Activated CD4-positive, alpha-beta T cell treated with anti-CD3 and anti-CD28 coated beads, Interleukin-2, amount 10 ng/mL, durations not matched to agents 24 days and 14 days (primary cell): ENCODE measurements at regions not wholly inside any gene's neighbourhood (a gene's known extent, or its start where the extent isn't known, plus 50 kb on each side); places are given as distances from the start of the nearest gene placed in this dataset.
A peak's percentile ranks its signal among the peaks of the same experiment; 100 is the strongest.

Experiments used
- DNase-seq: peaks from one replicate; pipeline ENCODE4 v3.0.0; 2022
- H3K27ac Mint-ChIP-seq: one replicate; pipeline ENCODE4 v1.8.0; 2022; ENCODE audit warnings: mild to moderate bottlenecking, mixed read lengths
- H3K27me3 Mint-ChIP-seq: one replicate; pipeline ENCODE4 v1.8.0; 2022; ENCODE audit warnings: mixed read lengths
- H3K36me3 Mint-ChIP-seq: one replicate; pipeline ENCODE4 v1.8.0; 2022; ENCODE audit warnings: low read depth, mild to moderate bottlenecking, mixed read lengths
- H3K4me1 Mint-ChIP-seq: one replicate; pipeline ENCODE4 v1.8.0; 2021; ENCODE audit warnings: mixed read lengths
- H3K4me3 Mint-ChIP-seq: one replicate; pipeline ENCODE4 v1.8.0; 2022; ENCODE audit warnings: mild to moderate bottlenecking, moderate library complexity, mixed read lengths
- H3K9me3 Mint-ChIP-seq: one replicate; pipeline ENCODE4 v1.8.0; 2021; ENCODE audit warnings: mixed read lengths
- intact Hi-C: fragments of 100-400 bp; cut with micrococcal nuclease; formaldehyde crosslinking; loops from one replicate; pipeline ENCODE4 v1.15.1; 2023

- H3K4me1 Mint-ChIP-seq: no peaks in the 10 kb centered on the region
- H3K27me3 Mint-ChIP-seq: no peaks in the 10 kb centered on the region
- intact Hi-C loops: no loop called here
- no peaks in the 10 kb centered on the region for H3K36me3 Mint-ChIP-seq
- H3K4me3 Mint-ChIP-seq: no peak overlapping the region
- no peaks in the 10 kb centered on the region for H3K9me3 Mint-ChIP-seq
- DNase-seq: no peak
- no peak overlapping the region for H3K27ac Mint-ChIP-seq
These were observed 182.1 kb upstream of the FBXL4 start for GRCh38 chr6:99129835-99130234.

DNA sequence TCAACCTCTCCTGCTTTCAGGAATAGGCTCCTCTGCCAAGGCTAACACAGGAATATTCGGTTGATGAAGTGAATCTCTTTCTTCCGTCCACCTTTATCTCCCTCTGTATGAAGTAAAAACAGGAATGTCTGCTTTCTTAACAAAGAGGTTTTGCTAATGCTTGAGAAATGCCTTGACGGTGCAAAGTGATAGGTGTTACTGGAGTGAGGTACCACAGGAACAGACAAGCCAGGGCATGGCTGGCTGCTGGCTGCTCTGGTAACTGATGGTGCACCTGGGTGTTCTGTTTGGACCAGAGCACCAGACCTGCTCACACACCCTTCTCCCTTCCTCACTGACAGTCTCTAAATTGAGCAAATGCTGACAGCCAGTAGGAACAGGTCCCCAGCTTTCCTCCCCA, 174.0 kb upstream of the FBXL4 start:
- intact Hi-C loops: no loop called here
- H3K36me3 Mint-ChIP-seq: no peaks in the 10 kb centered on the region
- no peak for DNase-seq
- no peak overlapping the region for H3K4me3 Mint-ChIP-seq
- no peaks in the 10 kb centered on the region for H3K4me1 Mint-ChIP-seq
- peaks cover 9% of the 10 kb centered on the region for H3K27me3 Mint-ChIP-seq
- no peak overlapping the region for H3K27ac Mint-ChIP-seq
- H3K9me3 Mint-ChIP-seq: no peaks in the 10 kb centered on the region

GRCh38 chr6:99120641-99121040, 172.9 kb upstream of the FBXL4 start:
- Mint-ChIP-seq H3K9me3 (no peaks in the 10 kb centered on the region), H3K27me3 (peaks cover 9% of the 10 kb centered on the region), H3K4me3 (no peak overlapping the region), H3K27ac (no peak overlapping the region), H3K36me3 (no peaks in the 10 kb centered on the region), H3K4me1 (no peaks in the 10 kb centered on the region)
- intact Hi-C loops: no loop called here
- DNase-seq: no peak

DNA sequence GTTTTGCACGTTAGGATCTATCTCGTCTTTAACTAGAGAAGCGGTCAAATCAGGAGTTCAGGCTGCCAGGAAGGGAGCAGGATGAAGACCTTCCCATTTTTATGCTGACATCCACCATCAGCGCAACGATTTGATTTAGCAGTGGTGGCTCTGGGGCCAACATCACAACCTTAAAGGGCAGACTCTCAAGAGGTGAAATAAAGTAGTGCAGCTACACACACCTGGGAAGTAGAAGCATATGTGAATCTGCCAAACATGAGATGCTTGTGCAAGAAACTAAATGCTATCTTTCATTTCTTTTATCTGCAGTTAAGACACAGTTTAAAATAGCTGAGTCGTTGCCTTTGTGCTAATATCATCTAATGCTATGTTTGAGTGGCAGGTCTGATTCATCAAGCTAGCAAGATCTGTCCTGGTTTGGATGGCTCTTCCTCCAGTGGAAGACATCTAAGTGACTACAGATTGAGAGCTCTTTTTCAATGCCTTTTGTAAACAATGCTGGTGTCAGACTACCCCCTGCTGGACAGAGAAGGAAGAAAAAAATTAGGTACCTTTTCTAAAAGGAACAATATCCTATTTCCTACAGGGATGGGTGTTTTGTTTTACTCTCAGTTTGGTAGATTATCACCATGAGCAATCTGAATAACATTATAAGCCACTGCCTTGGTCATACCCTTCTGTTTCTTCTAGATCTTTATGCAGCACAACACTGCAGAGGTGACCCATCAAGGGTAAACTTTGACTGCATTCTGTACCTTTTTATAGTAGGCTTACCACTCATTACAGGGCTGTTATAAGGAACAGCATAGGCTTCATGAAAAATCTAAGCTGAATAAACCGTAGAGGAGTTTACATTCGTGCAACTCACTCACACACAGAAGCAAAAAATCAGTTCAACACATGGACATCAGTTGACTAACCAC, 171.6 kb upstream of the FBXL4 start:
- intact Hi-C loops: loop anchor here (1.0 to 2.0 kb wide), 2 partner anchors 273 to 1622 kb away; no protein-coding TSS in a partner anchor
- Mint-ChIP-seq H3K36me3 (no peaks in the 10 kb centered on the region), H3K27me3 (peaks cover 14% of the 10 kb centered on the region), H3K27ac (no peak overlapping the region), H3K4me3 (no peak overlapping the region), H3K9me3 (no peaks in the 10 kb centered on the region), H3K4me1 (no peaks in the 10 kb centered on the region)
- DNase-seq: peak; percentile 76

GRCh38 chr6:99114769-99115406, 167.1 kb upstream of the FBXL4 start:
- intact Hi-C loops: no loop called here
- Mint-ChIP-seq H3K4me3 (no peak overlapping the region), H3K27ac (no peak overlapping the region), H3K36me3 (no peaks in the 10 kb centered on the region), H3K27me3 (peaks cover 28% of the 10 kb centered on the region), H3K9me3 (no peaks in the 10 kb centered on the region), H3K4me1 (no peaks in the 10 kb centered on the region)
- DNase-seq: no peak

DNA sequence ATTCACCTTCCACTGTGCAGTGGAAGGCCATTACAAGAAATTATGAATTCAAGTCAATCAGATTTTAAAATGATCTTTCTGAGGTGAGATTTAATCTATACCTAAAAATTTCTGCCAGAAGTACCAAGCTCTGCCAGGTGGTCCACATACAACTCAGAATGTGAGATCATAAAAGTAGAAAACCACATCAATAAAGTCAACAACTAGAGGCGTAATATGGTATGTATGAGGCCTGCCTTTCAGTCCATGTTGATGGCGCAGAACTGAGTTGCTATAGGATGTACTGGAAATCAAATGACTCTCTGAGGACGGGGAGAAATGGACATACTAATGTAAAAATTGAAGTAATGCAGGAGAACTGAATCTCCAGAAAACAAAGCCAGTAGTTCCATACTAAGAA, 163.8 kb upstream of the FBXL4 start:
- Mint-ChIP-seq H3K4me3 (no peak overlapping the region), H3K27me3 (peaks cover 23% of the 10 kb centered on the region), H3K4me1 (no peaks in the 10 kb centered on the region), H3K9me3 (no peaks in the 10 kb centered on the region), H3K27ac (no peak overlapping the region), H3K36me3 (no peaks in the 10 kb centered on the region)
- intact Hi-C loops: no loop called here
- no peak for DNase-seq

DNA sequence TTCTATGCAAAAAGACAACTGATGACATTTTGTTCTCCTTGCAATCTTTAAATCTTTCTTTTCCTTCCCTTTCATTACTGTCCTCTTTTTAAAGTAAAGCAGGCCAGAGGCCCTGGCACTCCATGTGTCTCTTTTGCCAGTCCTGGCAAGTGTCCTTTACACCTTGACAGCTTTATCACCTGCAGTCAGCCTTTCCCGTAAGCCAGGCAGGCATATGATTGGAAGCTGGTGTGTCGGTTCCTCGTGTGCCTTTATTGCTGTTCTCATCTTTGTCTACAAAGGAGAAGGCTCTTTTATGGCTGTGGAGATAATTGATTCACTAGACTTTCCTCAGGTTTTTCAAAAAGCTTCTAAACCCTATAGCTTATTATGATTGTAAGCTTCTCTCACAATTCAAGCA, 162.3 kb upstream of the FBXL4 start:
- Mint-ChIP-seq H3K9me3 (no peaks in the 10 kb centered on the region), H3K4me3 (no peak overlapping the region), H3K36me3 (no peaks in the 10 kb centered on the region), H3K27me3 (peaks cover 22% of the 10 kb centered on the region), H3K27ac (no peak overlapping the region), H3K4me1 (no peaks in the 10 kb centered on the region)
- intact Hi-C loops: no loop called here
- no peak for DNase-seq

- no peak overlapping the region for H3K4me3 Mint-ChIP-seq
These were observed 156.5 kb upstream of the FBXL4 start for GRCh38 chr6:99104218-99104617.

DNA sequence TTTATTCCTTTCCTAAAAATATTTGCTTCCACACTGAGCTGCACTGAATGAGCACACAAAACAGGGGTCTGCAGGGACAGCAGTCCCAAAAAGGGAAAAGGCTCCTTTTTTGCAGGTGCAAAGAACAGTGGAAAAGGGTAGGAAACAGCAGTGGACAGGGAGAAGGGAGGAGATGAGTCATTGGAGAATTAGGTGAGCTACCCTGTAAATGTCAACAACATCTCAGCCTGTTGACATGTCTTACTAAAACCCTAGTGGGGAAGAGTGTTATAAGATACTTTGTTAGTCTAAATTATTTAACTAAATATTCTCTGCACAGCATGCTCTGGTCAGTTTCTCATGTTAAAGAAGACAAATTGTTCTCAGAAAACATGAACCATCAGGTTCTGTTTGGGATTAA, 151.5 kb upstream of the FBXL4 start:
- intact Hi-C loops: no loop called here
- Mint-ChIP-seq H3K36me3 (no peaks in the 10 kb centered on the region), H3K4me3 (no peak overlapping the region), H3K27me3 (peaks cover 17% of the 10 kb centered on the region), H3K9me3 (no peaks in the 10 kb centered on the region), H3K27ac (no peak overlapping the region), H3K4me1 (no peaks in the 10 kb centered on the region)
- DNase-seq: no peak

More at GRCh38 chr6:99104218-99104617, 156.5 kb upstream of the FBXL4 start:
- intact Hi-C loops: no loop called here
- DNase-seq: no peak
- Mint-ChIP-seq H3K4me1 (no peaks in the 10 kb centered on the region), H3K36me3 (no peaks in the 10 kb centered on the region), H3K27me3 (no peaks in the 10 kb centered on the region), H3K27ac (no peak overlapping the region), H3K9me3 (no peaks in the 10 kb centered on the region)

DNA sequence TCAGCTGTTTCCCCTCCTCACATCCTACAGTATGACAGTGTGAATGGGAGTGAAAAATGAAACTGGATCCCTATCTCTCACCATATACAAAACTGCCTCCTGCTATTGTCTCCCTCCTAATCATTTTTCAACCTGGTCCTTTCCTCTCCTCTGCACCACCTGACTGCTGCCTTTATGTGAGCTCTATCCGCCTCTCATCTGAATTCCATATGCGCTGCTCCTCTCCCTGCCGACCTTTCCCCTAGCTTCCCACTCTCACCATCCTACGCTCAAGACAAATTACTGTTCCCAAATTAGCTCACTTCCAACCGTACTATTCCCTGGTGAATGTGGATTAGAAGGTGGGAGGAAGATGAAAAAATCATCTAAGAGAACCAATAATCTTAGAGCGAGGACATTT, 148.4 kb upstream of the FBXL4 start:
- Mint-ChIP-seq H3K36me3 (no peaks in the 10 kb centered on the region), H3K9me3 (no peaks in the 10 kb centered on the region), H3K4me3 (no peak overlapping the region), H3K4me1 (peaks cover 5% of the 10 kb centered on the region), H3K27ac (no peak overlapping the region), H3K27me3 (peaks cover 37% of the 10 kb centered on the region)
- intact Hi-C loops: no loop called here
- no peak for DNase-seq

- Mint-ChIP-seq H3K4me3 (no peak overlapping the region), H3K36me3 (no peaks in the 10 kb centered on the region), H3K27ac (no peak overlapping the region), H3K27me3 (peaks cover 37% of the 10 kb centered on the region), H3K9me3 (no peaks in the 10 kb centered on the region), H3K4me1 (peaks cover 5% of the 10 kb centered on the region)
- intact Hi-C loops: no loop called here
- no peak for DNase-seq
These were observed 145.9 kb upstream of the FBXL4 start for GRCh38 chr6:99093456-99094190.

DNA sequence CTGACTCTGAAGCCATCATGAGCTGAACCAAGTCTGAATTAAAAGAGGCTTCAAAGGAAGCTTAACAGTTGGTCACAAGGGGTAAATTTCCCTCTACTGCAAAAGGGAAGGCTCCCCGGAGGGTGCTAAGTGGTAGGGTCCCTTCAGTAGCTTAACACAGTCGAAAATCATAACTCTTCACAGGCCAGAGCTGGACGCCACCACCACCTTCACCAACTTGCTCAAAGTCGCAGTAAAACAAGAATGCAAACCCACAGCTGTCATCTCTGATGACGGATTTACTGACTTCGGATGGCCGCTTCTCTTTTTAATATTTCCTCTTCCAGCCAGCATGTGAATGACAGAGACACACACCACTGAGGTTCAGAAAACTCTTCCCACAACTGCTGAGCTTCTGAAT, 144.7 kb upstream of the FBXL4 start:
- no peaks in the 10 kb centered on the region for H3K36me3 Mint-ChIP-seq
- no peaks in the 10 kb centered on the region for H3K9me3 Mint-ChIP-seq
- no peak overlapping the region for H3K27ac Mint-ChIP-seq
- peaks cover 5% of the 10 kb centered on the region for H3K4me1 Mint-ChIP-seq
- no peak overlapping the region for H3K4me3 Mint-ChIP-seq
- intact Hi-C loops: no loop called here
- no peak for DNase-seq
- peaks cover 39% of the 10 kb centered on the region for H3K27me3 Mint-ChIP-seq

DNA sequence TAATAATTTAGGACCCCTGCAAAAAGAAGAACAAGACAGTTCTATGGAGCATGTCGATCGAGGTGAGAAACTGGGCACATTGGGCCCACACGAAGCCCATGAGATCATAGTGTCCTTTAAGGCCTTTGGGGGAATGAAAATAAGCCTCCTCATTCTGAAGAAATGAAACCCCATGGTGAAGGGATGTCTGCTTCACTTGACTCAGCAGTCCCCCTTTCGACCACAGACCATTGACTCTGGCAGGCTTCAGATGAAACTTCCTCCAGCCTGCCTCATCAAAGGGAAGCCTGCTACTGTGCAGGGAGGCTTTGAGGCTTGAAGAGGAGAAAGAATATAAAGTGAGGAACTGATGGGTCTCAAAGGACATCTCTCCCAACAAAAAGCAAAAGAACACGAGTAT, 144.2 kb upstream of the FBXL4 start:
- Mint-ChIP-seq H3K4me1 (peaks cover 5% of the 10 kb centered on the region), H3K27me3 (peaks cover 39% of the 10 kb centered on the region), H3K9me3 (no peaks in the 10 kb centered on the region), H3K36me3 (no peaks in the 10 kb centered on the region), H3K4me3 (no peak overlapping the region), H3K27ac (no peak overlapping the region)
- DNase-seq: no peak
- intact Hi-C loops: no loop called here

DNA sequence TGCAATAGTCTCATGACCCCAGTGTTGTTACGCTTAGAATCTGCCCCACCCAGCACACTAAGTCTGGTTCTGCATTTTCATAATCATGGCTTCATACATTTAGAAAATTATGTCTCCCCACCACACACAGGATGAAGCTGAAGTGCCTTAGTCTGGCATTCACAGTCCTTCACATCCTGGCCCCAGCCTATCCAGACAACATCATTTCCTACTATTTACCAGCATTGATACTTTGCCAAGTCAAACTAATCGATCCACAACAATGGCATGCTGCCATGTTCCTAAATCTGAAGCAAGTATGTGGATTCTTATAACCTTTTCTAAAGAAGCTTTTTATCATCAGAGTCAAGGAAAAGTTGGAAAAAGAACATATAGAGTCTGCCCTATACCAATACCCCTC, 132.4 kb upstream of the FBXL4 start:
- no peak for DNase-seq
- no peak overlapping the region for H3K27ac Mint-ChIP-seq
- H3K36me3 Mint-ChIP-seq: no peaks in the 10 kb centered on the region
- no peaks in the 10 kb centered on the region for H3K4me1 Mint-ChIP-seq
- no peak overlapping the region for H3K4me3 Mint-ChIP-seq
- intact Hi-C loops: no loop called here
- no peaks in the 10 kb centered on the region for H3K9me3 Mint-ChIP-seq
- H3K27me3 Mint-ChIP-seq: peaks cover 1% of the 10 kb centered on the region
